Trophoblast cell (in vitro differentiated cells and primary cell): ENCODE measurements at regions not wholly inside any gene's neighbourhood (a gene's known extent, or its start where the extent isn't known, plus 50 kb on each side); places are given as distances from the start of the nearest gene placed in this dataset.

Experiments used
- DNase-seq, 2 donors: peaks; one replicate each; pipeline ENCODE4 v3.0.0-alpha.2; 2016
- H2AFZ ChIP-seq: 2 replicates; pipeline ENCODE4 v1.6.1; 2013; ENCODE audit warnings: low read length, moderate library complexity, mild to moderate bottlenecking; ENCODE audit not compliant: insufficient read depth, poor library complexity
- H2AK5ac ChIP-seq: 2 replicates; pipeline ENCODE4 v1.6.1; 2013; ENCODE audit warnings: mild to moderate bottlenecking, low read length
- H2BK120ac ChIP-seq: 2 replicates; pipeline ENCODE4 v1.6.1; 2013; ENCODE audit warnings: low read length, mild to moderate bottlenecking, moderate library complexity; ENCODE audit not compliant: insufficient read depth, poor library complexity
- H2BK12ac ChIP-seq: 2 replicates; pipeline ENCODE4 v1.6.1; 2013; ENCODE audit warnings: mild to moderate bottlenecking, low read length, moderate library complexity
- H2BK5ac ChIP-seq: 2 replicates; pipeline ENCODE4 v1.6.1; 2013; ENCODE audit warnings: low read length, low read depth, moderate library complexity, mild to moderate bottlenecking; ENCODE audit not compliant: poor library complexity
- H3K14ac ChIP-seq: 2 replicates; pipeline ENCODE4 v1.6.1; 2013; ENCODE audit warnings: mild to moderate bottlenecking, low read length
- H3K18ac ChIP-seq: 2 replicates; pipeline ENCODE4 v1.6.1; 2013; ENCODE audit warnings: mild to moderate bottlenecking, low read length
- H3K23ac ChIP-seq: 2 replicates; pipeline ENCODE4 v1.6.1; 2013; ENCODE audit warnings: low read length
- H3K27ac ChIP-seq: 2 replicates; pipeline ENCODE4 v1.5.1; 2013; ENCODE audit warnings: low read depth, mild to moderate bottlenecking, inconsistent platforms, low read length, moderate library complexity
- H3K27me3 ChIP-seq: 2 replicates; pipeline ENCODE4 v1.6.1; 2013; ENCODE audit warnings: inconsistent platforms, mild to moderate bottlenecking, low read length, moderate library complexity; ENCODE audit not compliant: insufficient read depth
- H3K36me3 ChIP-seq, 2 experiments: 1 replicate in 1 of 2; 2 replicates in 1 of 2; pipeline ENCODE4 v1.6.1; 2013; ENCODE audit warnings: low read length in 2 of 2, mild to moderate bottlenecking in 2 of 2, moderate library complexity in 1 of 2; ENCODE audit not compliant: insufficient read depth in 2 of 2, control insufficient read depth in 1 of 2
- H3K4ac ChIP-seq: 2 replicates; pipeline ENCODE4 v1.6.1; 2013; ENCODE audit warnings: low read depth, mild to moderate bottlenecking, low read length, moderate library complexity
- H3K4me1 ChIP-seq, 2 experiments: 1 replicate in 1 of 2; 2 replicates in 1 of 2; pipeline ENCODE4 v1.6.1; 2013; ENCODE audit warnings: low read length in 2 of 2, mild to moderate bottlenecking in 2 of 2, moderate library complexity in 1 of 2; ENCODE audit not compliant: insufficient read depth in 2 of 2, control insufficient read depth in 1 of 2
- H3K4me2 ChIP-seq: 2 replicates; pipeline ENCODE4 v1.6.1; 2013; ENCODE audit warnings: inconsistent platforms, mild to moderate bottlenecking, low read length, moderate library complexity
- H3K4me3 ChIP-seq: 2 replicates; pipeline ENCODE4 v1.5.1; 2013; ENCODE audit warnings: mild to moderate bottlenecking, low read depth, low read length, inconsistent platforms
- H3K79me1 ChIP-seq: one replicate; pipeline ENCODE4 v1.6.1; 2013; ENCODE audit warnings: low read length
- H3K79me2 ChIP-seq: 2 replicates; pipeline ENCODE4 v1.6.1; 2013; ENCODE audit warnings: low read length, mild to moderate bottlenecking; ENCODE audit not compliant: control insufficient read depth, insufficient read depth, poor library complexity
- H3K9ac ChIP-seq: 2 replicates; pipeline ENCODE4 v1.6.1; 2013; ENCODE audit warnings: mild to moderate bottlenecking, low read length
- H3K9me3 ChIP-seq: 2 replicates; pipeline ENCODE4 v1.6.1; 2013; ENCODE audit warnings: low read depth, mild to moderate bottlenecking, control low read depth, inconsistent platforms, low read length; ENCODE audit not compliant: insufficient read depth
- H4K12ac ChIP-seq: 2 replicates; pipeline ENCODE4 v1.6.1; 2013; ENCODE audit warnings: low read depth, mild to moderate bottlenecking, low read length, moderate library complexity
- H4K8ac ChIP-seq: 2 replicates; pipeline ENCODE4 v1.6.1; 2013; ENCODE audit warnings: low read depth, mild to moderate bottlenecking, low read length, moderate library complexity
- H4K91ac ChIP-seq: one replicate; pipeline ENCODE4 v1.6.1; 2013; ENCODE audit warnings: low read depth, mild to moderate bottlenecking, low read length, moderate library complexity
- WGBS: extraction: QIAGEN DNeasy Blood & Tissue Kit; methylation state at CpG from one replicate; pipeline ENCODE4 v1.1.7; 2013; ENCODE audit warnings: missing lambda C conversion rate; ENCODE audit not compliant: insufficient read length, insufficient coverage; ENCODE audit errors: extremely low coverage; 5-methylcytosine and 5-hydroxymethylcytosine counted together

GRCh38 chr14:58801086-58801485 lies 163.3 kb downstream of the DACT1 start:
- no peak overlapping the region for H3K27ac ChIP-seq
- H2BK12ac ChIP-seq = no peak overlapping the region

GRCh38 chr14:58805057-58805456 lies 167.3 kb downstream of the DACT1 start:
- Histone ChIP-seq H3K27me3 (no peaks in the 10 kb centered on the region), H2AK5ac (no peak overlapping the region), H3K36me3 (no peaks in the 10 kb centered on the region), H4K91ac (no peak overlapping the region), H3K4me2 (no peak overlapping the region), H3K79me2 (no peaks in the 10 kb centered on the region), H3K79me1 (no peaks in the 10 kb centered on the region), H2BK12ac (no peak overlapping the region), H4K8ac (no peak overlapping the region), H3K27ac (no peak overlapping the region), H4K12ac (no peak overlapping the region), H2AFZ (no peak overlapping the region), H3K23ac (no peak overlapping the region), H3K14ac (no peak overlapping the region), H3K9ac (no peak overlapping the region), H3K4ac (no peak overlapping the region), H3K4me1 (no peaks in the 10 kb centered on the region), H2BK120ac (no peak overlapping the region), H3K4me3 (no peak overlapping the region), H3K18ac (no peak overlapping the region), H3K9me3 (no peaks in the 10 kb centered on the region), H2BK5ac (no peak overlapping the region)
- WGBS = no CpG with 5 or more reads among the region's 4 CpGs
- no peak for DNase-seq

More at GRCh38 chr14:58801086-58801485, 163.3 kb downstream of the DACT1 start:
- Histone ChIP-seq H3K4me2 (no peak overlapping the region), H4K12ac (no peak overlapping the region), H3K18ac (no peak overlapping the region), H2BK5ac (no peak overlapping the region), H3K4me1 (no peaks in the 10 kb centered on the region), H3K4ac (no peak overlapping the region), H2BK120ac (no peak overlapping the region), H3K9me3 (no peaks in the 10 kb centered on the region), H3K79me1 (no peaks in the 10 kb centered on the region), H3K9ac (no peak overlapping the region), H3K79me2 (no peaks in the 10 kb centered on the region), H3K36me3 (no peaks in the 10 kb centered on the region), H3K27me3 (no peaks in the 10 kb centered on the region), H2AFZ (no peak overlapping the region), H4K8ac (no peak overlapping the region), H3K14ac (no peak overlapping the region), H4K91ac (no peak overlapping the region), H3K4me3 (no peak overlapping the region), H2AK5ac (no peak overlapping the region), H3K23ac (no peak overlapping the region)
- no peak for DNase-seq

GRCh38 chr14:58805605-58806409 lies 168.0 kb downstream of the DACT1 start:
- Histone ChIP-seq H2BK12ac (no peak overlapping the region), H2BK5ac (no peak overlapping the region), H2BK120ac (no peak overlapping the region), H3K27ac (no peak overlapping the region), H3K9ac (no peak overlapping the region), H3K4ac (no peak overlapping the region), H3K4me2 (no peak overlapping the region), H2AFZ (no peak overlapping the region), H3K27me3 (no peaks in the 10 kb centered on the region), H3K18ac (no peak overlapping the region), H3K14ac (no peak overlapping the region), H3K79me1 (no peaks in the 10 kb centered on the region), H4K91ac (no peak overlapping the region), H4K12ac (no peak overlapping the region), H2AK5ac (no peak overlapping the region), H3K9me3 (no peaks in the 10 kb centered on the region), H3K4me3 (no peak overlapping the region), H3K36me3 (no peaks in the 10 kb centered on the region), H4K8ac (no peak overlapping the region), H3K4me1 (no peaks in the 10 kb centered on the region), H3K79me2 (no peaks in the 10 kb centered on the region), H3K23ac (no peak overlapping the region)
- no peak for DNase-seq
- WGBS = no CpG with 5 or more reads among the region's 6 CpGs

DNA sequence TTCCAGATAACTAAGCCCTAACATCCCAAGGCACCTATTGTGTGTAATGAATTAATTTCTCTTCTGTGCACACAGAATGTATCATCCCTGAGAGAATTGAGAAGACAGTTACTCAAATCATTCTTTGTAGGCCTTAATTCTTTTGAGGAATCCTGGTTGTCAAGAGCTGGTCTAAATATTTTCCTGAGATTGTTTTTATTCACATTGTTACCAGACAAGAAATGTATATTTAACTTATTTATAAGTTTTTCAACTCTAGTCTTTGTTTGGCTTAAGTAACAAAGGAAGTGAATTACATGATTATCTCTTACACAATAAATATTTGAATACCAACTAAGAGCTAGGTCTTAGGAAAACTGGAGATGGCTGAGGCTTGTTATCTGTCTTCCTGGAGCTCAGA lies 169.4 kb downstream of the DACT1 start:
- Histone ChIP-seq H3K79me1 (no peaks in the 10 kb centered on the region), H2AK5ac (no peak overlapping the region), H3K23ac (no peak overlapping the region), H3K9me3 (no peaks in the 10 kb centered on the region), H4K91ac (no peak overlapping the region), H4K8ac (no peak overlapping the region), H4K12ac (no peak overlapping the region), H2AFZ (no peak overlapping the region), H3K4me3 (no peak overlapping the region), H2BK12ac (no peak overlapping the region), H3K79me2 (no peaks in the 10 kb centered on the region), H3K18ac (no peak overlapping the region), H3K27me3 (no peaks in the 10 kb centered on the region), H3K4me2 (no peak overlapping the region), H3K14ac (no peak overlapping the region), H2BK120ac (no peak overlapping the region), H3K27ac (no peak overlapping the region), H3K4ac (no peak overlapping the region), H3K36me3 (no peaks in the 10 kb centered on the region), H3K9ac (no peak overlapping the region), H3K4me1 (no peaks in the 10 kb centered on the region), H2BK5ac (no peak overlapping the region)
- DNase-seq = no peak
